ENCODE measurements at regions not wholly inside any gene's neighbourhood (a gene's known extent, or its start where the extent isn't known, plus 50 kb on each side); places are given as distances from the start of the nearest gene placed in this dataset.
"Not testable (repeated sequence)": the region's sequence is repeated elsewhere in the genome, so short reads cannot be mapped to it uniquely, and the experiment has no call there.

GRCh38 chr9:129458663-129459546, 162.0 kb downstream of the C9orf50 start:
- intact Hi-C loops (cut with micrococcal nuclease): no loop called here

GRCh38 chr9:129458155-129458661, 162.7 kb downstream of the C9orf50 start:
- intact Hi-C loops (cut with micrococcal nuclease): no loop called here

- intact Hi-C loops (cut with micrococcal nuclease): no loop called here
Observed at GRCh38 chr9:129457325-129457779, 163.5 kb downstream of the C9orf50 start.

GRCh38 chr9:129456549-129457324, 164.2 kb downstream of the C9orf50 start:
- intact Hi-C loops (cut with micrococcal nuclease): no loop called here

GRCh38 chr9:129455151-129455995, 165.5 kb downstream of the C9orf50 start:
- intact Hi-C loops (cut with micrococcal nuclease): no loop called here

GRCh38 chr9:129454467-129455067, 166.3 kb downstream of the C9orf50 start:
- intact Hi-C loops (cut with micrococcal nuclease): no loop called here

GRCh38 chr9:129453734-129454133, 167.2 kb downstream of the C9orf50 start:
- intact Hi-C loops (cut with micrococcal nuclease): no loop called here

GRCh38 chr9:129451669-129452068, 169.2 kb downstream of the C9orf50 start:
- intact Hi-C loops (cut with micrococcal nuclease): no loop called here

- intact Hi-C loops (cut with micrococcal nuclease): no loop called here
Observed at GRCh38 chr9:129451089-129451656, 169.7 kb downstream of the C9orf50 start.

GRCh38 chr9:129449066-129449465, 171.8 kb downstream of the C9orf50 start:
- intact Hi-C loops (cut with micrococcal nuclease): no loop called here

- intact Hi-C loops (cut with micrococcal nuclease): no loop called here
Observed at GRCh38 chr9:129446828-129447550, 173.9 kb downstream of the C9orf50 start.

GRCh38 chr9:129445794-129446306, 175.1 kb downstream of the C9orf50 start:
- intact Hi-C loops (cut with micrococcal nuclease): no loop called here

- intact Hi-C loops (cut with micrococcal nuclease): not testable (repeated sequence)
Observed at GRCh38 chr9:129443515-129444164, 177.3 kb downstream of the C9orf50 start.

- intact Hi-C loops (cut with micrococcal nuclease): no loop called here
Observed at GRCh38 chr9:129442803-129443511, 177.9 kb downstream of the C9orf50 start.

GRCh38 chr9:129441852-129442251, 179.0 kb downstream of the C9orf50 start:
- intact Hi-C loops (cut with micrococcal nuclease): no loop called here

GRCh38 chr9:129440435-129441186, 180.3 kb downstream of the C9orf50 start:
- intact Hi-C loops (cut with micrococcal nuclease): no loop called here

GRCh38 chr9:129439242-129439641, 181.7 kb downstream of the C9orf50 start:
- intact Hi-C loops (cut with micrococcal nuclease): no loop called here
